ENCODE measurements at regions not wholly inside any gene's neighbourhood (a gene's known extent, or its start where the extent isn't known, plus 50 kb on each side); places are given as distances from the start of the nearest gene placed in this dataset.

GRCh38 chr1:69290291-69290690 lies 277.4 kb upstream of the LRRC7 start:
- in situ Hi-C loops (cut with HindIII; ENCODE audit: low sequenced_read_pairs) = no loop called here

- in situ Hi-C loops (cut with HindIII; ENCODE audit: low sequenced_read_pairs) = no loop called here
Observed at GRCh38 chr1:69291541-69291940, 276.2 kb upstream of the LRRC7 start.

- in situ Hi-C loops (cut with HindIII; ENCODE audit: low sequenced_read_pairs) = no loop called here
Observed at GRCh38 chr1:69292833-69293232, 274.9 kb upstream of the LRRC7 start.

- in situ Hi-C loops (cut with HindIII; ENCODE audit: low sequenced_read_pairs) = no loop called here
Observed at GRCh38 chr1:69294171-69294570, 273.6 kb upstream of the LRRC7 start.

GRCh38 chr1:69295265-69295664 lies 272.5 kb upstream of the LRRC7 start:
- in situ Hi-C loops (cut with HindIII; ENCODE audit: low sequenced_read_pairs) = no loop called here

- in situ Hi-C loops (cut with HindIII; ENCODE audit: low sequenced_read_pairs) = no loop called here
Observed at GRCh38 chr1:69305621-69306020, 262.1 kb upstream of the LRRC7 start.

- in situ Hi-C loops (cut with HindIII; ENCODE audit: low sequenced_read_pairs) = no loop called here
Observed at GRCh38 chr1:69312055-69312732, 255.5 kb upstream of the LRRC7 start.

GRCh38 chr1:69313118-69313517 lies 254.6 kb upstream of the LRRC7 start:
- in situ Hi-C loops (cut with HindIII; ENCODE audit: low sequenced_read_pairs) = no loop called here

- in situ Hi-C loops (cut with HindIII; ENCODE audit: low sequenced_read_pairs) = no loop called here
Observed at GRCh38 chr1:69315416-69315815, 252.3 kb upstream of the LRRC7 start.

- in situ Hi-C loops (cut with HindIII; ENCODE audit: low sequenced_read_pairs) = no loop called here
Observed at GRCh38 chr1:69315823-69316222, 251.9 kb upstream of the LRRC7 start.

- in situ Hi-C loops (cut with HindIII; ENCODE audit: low sequenced_read_pairs) = no loop called here
Observed at GRCh38 chr1:69319287-69319686, 248.4 kb upstream of the LRRC7 start.

- in situ Hi-C loops (cut with HindIII; ENCODE audit: low sequenced_read_pairs) = no loop called here
Observed at GRCh38 chr1:69320757-69321211, 246.9 kb upstream of the LRRC7 start.

- in situ Hi-C loops (cut with HindIII; ENCODE audit: low sequenced_read_pairs) = no loop called here
Observed at GRCh38 chr1:69321311-69321710, 246.4 kb upstream of the LRRC7 start.

GRCh38 chr1:69328186-69328585 lies 239.5 kb upstream of the LRRC7 start:
- in situ Hi-C loops (cut with HindIII; ENCODE audit: low sequenced_read_pairs) = no loop called here

GRCh38 chr1:69363236-69363635 lies 204.5 kb upstream of the LRRC7 start:
- in situ Hi-C loops (cut with HindIII; ENCODE audit: low sequenced_read_pairs) = no loop called here

GRCh38 chr1:69373520-69373919 lies 194.2 kb upstream of the LRRC7 start:
- in situ Hi-C loops (cut with HindIII; ENCODE audit: low sequenced_read_pairs) = no loop called here

- in situ Hi-C loops (cut with HindIII; ENCODE audit: low sequenced_read_pairs) = no loop called here
Observed at GRCh38 chr1:69376408-69376807, 191.3 kb upstream of the LRRC7 start.

GRCh38 chr1:69377507-69377906 lies 190.2 kb upstream of the LRRC7 start:
- in situ Hi-C loops (cut with HindIII; ENCODE audit: low sequenced_read_pairs) = no loop called here

GRCh38 chr1:69388044-69388443 lies 179.7 kb upstream of the LRRC7 start:
- in situ Hi-C loops (cut with HindIII; ENCODE audit: low sequenced_read_pairs) = no loop called here

- in situ Hi-C loops (cut with HindIII; ENCODE audit: low sequenced_read_pairs) = no loop called here
Observed at GRCh38 chr1:69400128-69400527, 167.6 kb upstream of the LRRC7 start.

GRCh38 chr1:69401879-69402278 lies 165.8 kb upstream of the LRRC7 start:
- in situ Hi-C loops (cut with HindIII; ENCODE audit: low sequenced_read_pairs) = no loop called here

- in situ Hi-C loops (cut with HindIII; ENCODE audit: low sequenced_read_pairs) = no loop called here
Observed at GRCh38 chr1:69403756-69404320, 163.9 kb upstream of the LRRC7 start.

- in situ Hi-C loops (cut with HindIII; ENCODE audit: low sequenced_read_pairs) = no loop called here
Observed at GRCh38 chr1:69404486-69404885, 163.2 kb upstream of the LRRC7 start.
